Neural cell (in vitro differentiated cells): ENCODE measurements at regions not wholly inside any gene's neighbourhood (a gene's known extent, or its start where the extent isn't known, plus 50 kb on each side); places are given as distances from the start of the nearest gene placed in this dataset.

Source experiments
- H2AFZ ChIP-seq: fragments of 200-600, 300-800 bp; sonication (generic), shearing (Covaris generic); 2 replicates; pipeline ENCODE4 v1.6.0; 2014; ENCODE audit warnings: low read depth, mild to moderate bottlenecking, antibody characterized with exemption, low read length, moderate library complexity
- H3F3A ChIP-seq: fragments of 200-600 bp; shearing (Covaris generic); 2 replicates; pipeline ENCODE4 v1.6.1; 2016; ENCODE audit warnings: mild to moderate bottlenecking, moderate library complexity, mixed read lengths, antibody characterized with exemption, low read length; ENCODE audit not compliant: insufficient read depth, poor library complexity, severe bottlenecking
- H3K27ac ChIP-seq: fragments of 200-600, 300-800 bp; sonication (generic), shearing (Covaris generic); 2 replicates; pipeline ENCODE4 v1.5.1; 2014; ENCODE audit warnings: mild to moderate bottlenecking, low read length, moderate library complexity
- H3K27me3 ChIP-seq: fragments of 300-800, 200-600 bp; sonication (generic), shearing (Covaris generic); 2 replicates; pipeline ENCODE4 v1.6.0; 2014; ENCODE audit warnings: mild to moderate bottlenecking, low read depth, low read length, moderate library complexity; ENCODE audit not compliant: insufficient read depth
- H3K36me3 ChIP-seq: fragments of 300-800, 200-600 bp; sonication (generic), shearing (Covaris generic); 2 replicates; pipeline ENCODE4 v1.5.1; 2014; ENCODE audit warnings: mild to moderate bottlenecking, antibody characterized with exemption, low read length, moderate library complexity; ENCODE audit not compliant: insufficient read depth
- H3K4me2 ChIP-seq: fragments of 300-800, 200-600 bp; sonication (generic), shearing (Covaris generic); 2 replicates; pipeline ENCODE4 v1.6.0; 2014; ENCODE audit warnings: mild to moderate bottlenecking, low read length
- H3K4me3 ChIP-seq: fragments of 300-800, 200-600 bp; sonication (generic), shearing (Covaris generic); 2 replicates; pipeline ENCODE4 v1.5.1; 2014; ENCODE audit warnings: mild to moderate bottlenecking, low read length, moderate library complexity
- H3K79me2 ChIP-seq: fragments of 200-600 bp; shearing (Covaris generic); replicated peaks from 2 replicates; pipeline ENCODE4 v1.6.0; 2014; ENCODE audit warnings: mild to moderate bottlenecking, low read length, moderate library complexity; ENCODE audit not compliant: insufficient read depth
- H3K9ac ChIP-seq: fragments of 300-800, 200-600 bp; sonication (generic), shearing (Covaris generic); 2 replicates; pipeline ENCODE4 v1.6.1; 2016; ENCODE audit warnings: mild to moderate bottlenecking, low read length, mixed read lengths
- H3K9me2 ChIP-seq: fragments of 200-600 bp; shearing (Covaris generic); 2 replicates; pipeline ENCODE4 v1.6.1; 2016; ENCODE audit warnings: mild to moderate bottlenecking, low read length, mixed read lengths; ENCODE audit not compliant: insufficient read depth
- H3K9me3 ChIP-seq: fragments of 200-600, 300-800 bp; sonication (generic), shearing (Covaris generic); 2 replicates; pipeline ENCODE4 v1.6.1; 2016; ENCODE audit warnings: mild to moderate bottlenecking, mixed run types, low read length, moderate library complexity, mixed read lengths
- H4K20me1 ChIP-seq: fragments of 200-600 bp; shearing (Covaris generic); 2 replicates; pipeline ENCODE4 v1.6.1; 2016; ENCODE audit warnings: mild to moderate bottlenecking, mixed run types; ENCODE audit not compliant: insufficient read depth
- CTCF ChIP-seq: fragments of 450-650 bp; IDR thresholded peaks from 2 replicates; pipeline ENCODE4 v1.5.1; 2014; ENCODE audit warnings: antibody characterized with exemption, mild to moderate bottlenecking, moderate library complexity; ENCODE audit not compliant: poor library complexity, severe bottlenecking
- EP300 ChIP-seq: fragments of 450-650 bp; conservative IDR thresholded peaks from 2 replicates; pipeline ENCODE4 v1.6.1; 2014; ENCODE audit warnings: antibody characterized with exemption, mild to moderate bottlenecking, moderate library complexity; ENCODE audit not compliant: poor library complexity, severe bottlenecking
- EZH2 ChIP-seq: fragments of 200-600, 300-800 bp; shearing (Covaris generic), sonication (generic); IDR thresholded peaks from 2 replicates; pipeline ENCODE4 v1.6.1; 2014; ENCODE audit warnings: antibody characterized with exemption, low read length, borderline replicate concordance, mild to moderate bottlenecking; ENCODE audit not compliant: insufficient read depth, poor library complexity, severe bottlenecking
- MXI1 ChIP-seq: fragments of 450-650 bp; conservative IDR thresholded peaks from 2 replicates; pipeline ENCODE4 v1.6.1; 2014; ENCODE audit warnings: antibody characterized with exemption, mild to moderate bottlenecking; ENCODE audit not compliant: poor library complexity, severe bottlenecking
- POLR2AphosphoS5 ChIP-seq: IDR thresholded peaks from 2 replicates; pipeline ENCODE4 v1.6.1; 2012
- RAD21 ChIP-seq: fragments of 450-650 bp; conservative IDR thresholded peaks from 2 replicates; pipeline ENCODE4 v1.6.1; 2014; ENCODE audit warnings: antibody characterized with exemption, mild to moderate bottlenecking, moderate library complexity
- REST ChIP-seq: IDR thresholded peaks from 2 replicates; pipeline ENCODE4 v1.6.1; 2012; ENCODE audit warnings: borderline replicate concordance
- SMC3 ChIP-seq: fragments of 450-650 bp; conservative IDR thresholded peaks from 2 replicates; pipeline ENCODE4 v1.6.1; 2014; ENCODE audit warnings: antibody characterized with exemption, mild to moderate bottlenecking, moderate library complexity; ENCODE audit not compliant: poor library complexity
- TAF1 ChIP-seq: IDR thresholded peaks from 2 replicates; pipeline ENCODE4 v1.6.1; 2012; ENCODE audit warnings: low read depth

GRCh38 chr11:131135611-131136010 lies 219.3 kb upstream of the SNX19 start:
- Histone ChIP-seq H3K9me3 (no peaks in the 10 kb centered on the region), H3K4me2 (no peak overlapping the region), H2AFZ (no peak overlapping the region), H3K27me3 (no peaks in the 10 kb centered on the region), H3K9me2 (no peaks in the 10 kb centered on the region), H3K36me3 (no peaks in the 10 kb centered on the region), H4K20me1 (no peaks in the 10 kb centered on the region), H3K9ac (no peak overlapping the region), H3K79me2 (no peaks in the 10 kb centered on the region), H3K27ac (no peak overlapping the region), H3K4me3 (no peak overlapping the region), H3F3A (no peaks in the 10 kb centered on the region)
- no peak for TF ChIP-seq EZH2
- no peak for TF ChIP-seq REST
- no peak for TF ChIP-seq EP300
- no peak for TF ChIP-seq CTCF
- no peak for TF ChIP-seq TAF1
- TF ChIP-seq MXI1: no peak
- TF ChIP-seq SMC3: no peak
- TF ChIP-seq POLR2AphosphoS5: no peak
- TF ChIP-seq RAD21: no peak

- no peaks in the 10 kb centered on the region for H3F3A ChIP-seq
- H3K9me2 ChIP-seq: no peaks in the 10 kb centered on the region
- H3K4me2 ChIP-seq: no peak overlapping the region
- H3K36me3 ChIP-seq: no peaks in the 10 kb centered on the region
- H4K20me1 ChIP-seq: no peaks in the 10 kb centered on the region
- no peaks in the 10 kb centered on the region for H3K9me3 ChIP-seq
- no peak overlapping the region for H3K27ac ChIP-seq
- TF ChIP-seq TAF1 (no peak), CTCF (no peak), EZH2 (no peak), MXI1 (no peak), REST (no peak)
- no peak overlapping the region for H3K9ac ChIP-seq
- no peaks in the 10 kb centered on the region for H3K27me3 ChIP-seq
- no peak overlapping the region for H3K4me3 ChIP-seq
- H3K79me2 ChIP-seq: no peaks in the 10 kb centered on the region
- no peak overlapping the region for H2AFZ ChIP-seq
Measured at GRCh38 chr11:131136486-131136885, 220.2 kb upstream of the SNX19 start.
